K562 (cell line): ENCODE measurements at regions not wholly inside any gene's neighbourhood (a gene's known extent, or its start where the extent isn't known, plus 50 kb on each side); places are given as distances from the start of the nearest gene placed in this dataset.
A peak's percentile ranks its signal among the peaks of the same experiment; 100 is the strongest.

Source experiments
- ATAC-seq: fragments of 200-7000 bp; cut with Tn5 transposase; 3 replicates; pipeline ENCODE4 v1.9.1; 2020; ENCODE audit warnings: moderate library complexity
- BruUV-seq: library from RNA; stranded (reverse); fragments of 400-500 nt; replicated peaks from 2 replicates; lab custom pipeline; 2021; lab: Mats Ljungman, UMichigan
- CTCF ChIA-PET: fragments of 300-600 bp; formaldehyde crosslinking; extraction: SDS; loops from one replicate; lab custom pipeline; 2021; ENCODE audit warnings: low intra/inter-chr PET ratio; lab: Yijun Ruan, JAX
- POLR2A ChIA-PET: fragments of 300-600, 350-650 bp; sonication (Branson Sonifier 250); formaldehyde crosslinking; extraction: SDS; loops from one replicate; lab custom pipeline; 2021; ENCODE audit warnings: antibody characterized with exemption, inconsistent platforms; lab: Yijun Ruan, JAX
- DNase-seq, 4 experiments: peaks; one replicate each; pipeline versions ENCODE4 v3.0.0 to v3.0.0-alpha.2; 2011 to 2018; ENCODE audit warnings: low spot score in 3 of 4, mixed read lengths in 3 of 4; ENCODE audit errors: extremely low read depth in 1 of 4
- FAIRE-seq: peaks from 2 replicates; lab custom pipeline; 2011; peaks lifted over from hg19 to GRCh38; lab: Jason Lieb, UNC
- H2AFZ ChIP-seq: 2 replicates; pipeline ENCODE4 v1.6.0; 2011; ENCODE audit warnings: low read depth, low read length, control low read depth, inconsistent platforms
- H3K27ac ChIP-seq: fragments of 200-600 bp; 3 replicates; pipeline ENCODE4 v1.8.0; 2011; ENCODE audit warnings: low read depth, mild to moderate bottlenecking, control low read depth, inconsistent platforms, low read length, moderate library complexity, mixed read lengths; ENCODE audit errors: extremely low read depth
- H3K27me3 ChIP-seq, 2 experiments: fragments of 300-600 bp in 1 of 2; 2 replicates in 1 of 2; 3 replicates in 1 of 2; pipeline versions ENCODE4 v1.6.0 to v1.8.0; 2011; ENCODE audit warnings: inconsistent platforms in 2 of 2, low read length in 2 of 2, mild to moderate bottlenecking in 1 of 2, mixed read lengths in 1 of 2, moderate library complexity in 1 of 2; ENCODE audit not compliant: control insufficient read depth in 2 of 2, insufficient read depth in 2 of 2
- H3K36me3 ChIP-seq: fragments of 300-600 bp; 3 replicates; pipeline ENCODE4 v1.8.0; 2011; ENCODE audit warnings: mild to moderate bottlenecking, low read length, inconsistent platforms; ENCODE audit not compliant: control insufficient read depth, insufficient read depth
- H3K4me1 ChIP-seq, 2 experiments: fragments of 200-600 bp in 1 of 2; replicated peaks in 1 of 2; 2 replicates in 1 of 2; 3 replicates in 1 of 2; pipeline versions ENCODE4 v1.5.1 to v1.8.0; 2011; ENCODE audit warnings: inconsistent platforms in 2 of 2, low read length in 2 of 2, mild to moderate bottlenecking in 1 of 2, mixed read lengths in 1 of 2, moderate library complexity in 1 of 2; ENCODE audit not compliant: control insufficient read depth in 2 of 2, insufficient read depth in 2 of 2
- H3K4me2 ChIP-seq: 2 replicates; pipeline ENCODE4 v1.6.1; 2011; ENCODE audit warnings: low read length, control low read depth, inconsistent platforms, mixed read lengths; ENCODE audit not compliant: insufficient read depth
- H3K4me3 ChIP-seq: fragments of 200-600 bp; sonication (generic), shearing (Covaris generic); 2 replicates; pipeline ENCODE4 v1.5.1; 2016; ENCODE audit warnings: control low read depth, inconsistent platforms
- H3K79me2 ChIP-seq: fragments of 200-600 bp; 3 replicates; pipeline ENCODE4 v1.8.0; 2011; ENCODE audit warnings: low read length, inconsistent platforms; ENCODE audit not compliant: control insufficient read depth, insufficient read depth
- H3K9ac ChIP-seq, 2 experiments: 2 replicates each; pipeline versions ENCODE4 v1.6.0 to v1.6.1; 2011; ENCODE audit warnings: low read depth in 2 of 2, low read length in 2 of 2, control low read depth in 1 of 2, inconsistent platforms in 1 of 2, mild to moderate bottlenecking in 1 of 2, mixed read lengths in 1 of 2; ENCODE audit not compliant: insufficient read depth in 1 of 2
- H3K9me1 ChIP-seq: one replicate; pipeline ENCODE4 v1.6.0; 2011; ENCODE audit warnings: inconsistent platforms, mild to moderate bottlenecking, low read length, moderate library complexity; ENCODE audit not compliant: control insufficient read depth, insufficient read depth
- H3K9me3 ChIP-seq: replicated peaks from 2 replicates; pipeline ENCODE4 v1.5.1; 2011; ENCODE audit warnings: low read depth, low read length, inconsistent platforms; ENCODE audit not compliant: control insufficient read depth, insufficient read depth
- H4K20me1 ChIP-seq: replicated peaks from 2 replicates; pipeline ENCODE4 v1.6.1; 2011; ENCODE audit warnings: low read length, inconsistent platforms, mixed read lengths; ENCODE audit not compliant: control insufficient read depth, insufficient read depth
- FOXA3 ChIP-seq, 2 experiments: fragments of 450-650 bp in 1 of 2; sonication (generic) in 1 of 2; formaldehyde crosslinking; IDR thresholded peaks in 1 of 2; conservative IDR thresholded peaks in 1 of 2; 2 replicates each; pipeline versions ENCODE4 v1.4.0 to v1.8.0; 2020 to 2022; ENCODE audit warnings: mild to moderate bottlenecking in 2 of 2, missing genetic modification reagents in 1 of 2
- GTF2E2 ChIP-seq: fragments of 200-800 bp; sonication (Bioruptor generic); IDR thresholded peaks from 2 replicates; pipeline ENCODE4 v1.6.1; 2016; ENCODE audit warnings: missing genetic modification characterization, missing compliant biosample characterization
- NR0B1 ChIP-seq: fragments of 450-650 bp; IDR thresholded peaks from one replicate; pipeline ENCODE4 v1.6.1; 2018; ENCODE audit warnings: mild to moderate bottlenecking, moderate library complexity; ENCODE audit not compliant: partially characterized antibody
- ZBTB34 ChIP-seq: fragments of 250-450 bp; sonication (Bioruptor Pico); IDR thresholded peaks from 2 replicates; pipeline ENCODE4 v1.8.0; 2021; ENCODE audit warnings: mild to moderate bottlenecking, moderate library complexity
- ZNF12 ChIP-seq: sonication (generic); formaldehyde crosslinking; IDR thresholded peaks from 2 replicates; pipeline ENCODE4 v1.4.0; 2020; ENCODE audit warnings: mild to moderate bottlenecking, missing genetic modification reagents
- ZNF311 ChIP-seq: fragments of 250-450 bp; sonication (Bioruptor Pico); IDR thresholded peaks from 2 replicates; pipeline ENCODE4 v1.4.0; 2020; ENCODE audit warnings: mild to moderate bottlenecking, moderate library complexity
- WGBS: fragments of 100-300 bp; shearing (Covaris generic); methylation state at CpG from one replicate; pipeline ENCODE4 v1.1.6; 2016; ENCODE audit warnings: low coverage, mixed read lengths; ENCODE audit not compliant: insufficient coverage; ENCODE audit errors: missing lambda C conversion rate; 5-methylcytosine and 5-hydroxymethylcytosine counted together
- in situ Hi-C: fragments of 300-500 bp; cut with MboI; formaldehyde crosslinking; loops from 4 replicates; pipeline ENCODE4 v1.15.0; 2018; ENCODE audit warnings: inconsistent platforms, mixed read lengths
- intact Hi-C: fragments of 100-400 bp; cut with micrococcal nuclease; formaldehyde crosslinking; loops from 2 replicates; pipeline ENCODE4 v1.14.2; 2022

GRCh38 chr12:89262855-89263552 is 89.3 kb downstream of the DUSP6 start:
- no peaks in the 10 kb centered on the region for H3K9me3 ChIP-seq
- no peak overlapping the region for H3K4me2 ChIP-seq
- no peak overlapping the region for H3K27ac ChIP-seq
- CTCF ChIA-PET: no interaction called here
- H4K20me1 ChIP-seq: no peaks in the 10 kb centered on the region
- BruUV-seq: no TSS peak
- H3K27me3 ChIP-seq: no peaks in the 10 kb centered on the region
- 0% methylated on average over 2 of the region's 2 CpGs for WGBS
- no peaks in the 10 kb centered on the region; a peak in 2 of 5 replicates for H3K4me1 ChIP-seq
- intact Hi-C loops: no loop called here
- ATAC-seq (no peak), FAIRE-seq (no peak), DNase-seq (no peak)
- H2AFZ ChIP-seq: no peak overlapping the region
- POLR2A ChIA-PET: no interaction called here
- no peaks in the 10 kb centered on the region for H3K36me3 ChIP-seq
- TF ChIP-seq ZBTB34 (CRISPR knock-in tag) (no peak), FOXA3 (CRISPR knock-in tag; conservative IDR thresholded peaks at IDR 0.05 in 1 of 2, IDR thresholded peaks at IDR 0.05 in 1 of 2) (peak in 1 of 2 experiments; percentile 52; a peak in 1 of 4 replicates), ZNF311 (CRISPR knock-in tag) (0 out of 2 replicates have a peak, but pooled peaks have one; percentile 44), ZNF12 (CRISPR knock-in tag) (0 out of 2 replicates have a peak, but pooled peaks have one; percentile 0), GTF2E2 (tag) (0 out of 2 replicates have a peak, but pooled peaks have one; percentile 7), NR0B1 (no peak)
- H3K79me2 ChIP-seq: no peaks in the 10 kb centered on the region
- no peak overlapping the region for H3K4me3 ChIP-seq
- H3K9ac ChIP-seq: no peak overlapping the region
- in situ Hi-C loops: no loop called here
- no peaks in the 10 kb centered on the region for H3K9me1 ChIP-seq
